ENCODE measurements at regions not wholly inside any gene's neighbourhood (a gene's known extent, or its start where the extent isn't known, plus 50 kb on each side); places are given as distances from the start of the nearest gene placed in this dataset.

DNA sequence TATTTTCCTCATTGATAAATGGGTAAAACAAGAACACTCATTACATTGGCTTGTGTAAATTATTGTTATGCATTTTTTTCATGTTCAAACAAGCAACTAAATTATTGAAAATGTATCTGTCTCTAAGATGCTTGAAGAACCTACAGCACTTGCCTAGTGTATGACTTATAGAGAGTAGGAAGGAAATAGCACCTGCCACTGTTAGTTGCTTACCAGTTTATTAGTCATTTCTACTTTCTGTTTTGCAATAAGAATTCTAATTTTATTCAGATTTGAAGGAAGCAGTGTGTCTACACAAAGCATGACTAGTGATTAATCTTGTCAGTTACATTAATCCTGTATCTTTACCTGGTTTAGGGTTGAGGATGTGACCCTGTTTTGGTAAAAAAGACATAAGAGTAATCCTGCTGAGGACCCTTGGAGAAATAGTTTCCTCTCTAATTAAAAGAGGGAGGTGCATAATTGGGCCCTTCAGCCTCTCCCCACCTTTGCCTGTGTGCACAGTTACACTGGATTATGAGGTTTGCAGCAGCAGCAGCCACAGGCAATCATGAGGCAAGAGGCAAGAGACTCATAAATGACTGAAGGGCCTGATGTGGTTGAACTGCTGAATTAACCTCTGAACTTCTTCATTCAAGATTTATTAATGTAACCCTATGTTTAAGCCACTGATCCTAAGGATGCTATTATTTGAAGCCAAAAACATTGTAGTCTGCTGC is 1202.1 kb downstream of the ADGRL3 start:
- DNase-seq (ENCODE audit: extremely low read depth in 1 of 2, low read depth in 1 of 2): no peak

DNA sequence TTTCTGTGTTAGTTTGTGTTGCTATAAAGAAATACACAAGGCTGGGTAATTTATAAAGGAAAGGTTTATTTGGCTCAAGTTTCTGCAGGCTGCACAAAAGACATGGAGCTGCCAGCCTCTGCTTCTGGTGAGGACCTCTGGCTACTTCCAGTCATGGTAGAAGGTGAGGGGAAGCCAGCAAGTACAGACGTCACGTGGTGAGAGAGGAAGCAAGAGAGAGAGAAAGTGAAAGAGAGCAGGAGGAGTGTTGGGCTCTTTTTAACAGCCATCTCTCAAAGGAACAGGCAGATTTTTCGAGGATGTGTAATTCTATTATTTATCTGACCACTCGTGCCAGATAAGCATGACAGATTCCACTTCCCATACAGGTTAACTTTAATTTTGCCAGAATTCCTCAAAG is 1199.1 kb downstream of the ADGRL3 start:
- no peak for DNase-seq (ENCODE audit: extremely low read depth in 1 of 2, low read depth in 1 of 2)

DNA sequence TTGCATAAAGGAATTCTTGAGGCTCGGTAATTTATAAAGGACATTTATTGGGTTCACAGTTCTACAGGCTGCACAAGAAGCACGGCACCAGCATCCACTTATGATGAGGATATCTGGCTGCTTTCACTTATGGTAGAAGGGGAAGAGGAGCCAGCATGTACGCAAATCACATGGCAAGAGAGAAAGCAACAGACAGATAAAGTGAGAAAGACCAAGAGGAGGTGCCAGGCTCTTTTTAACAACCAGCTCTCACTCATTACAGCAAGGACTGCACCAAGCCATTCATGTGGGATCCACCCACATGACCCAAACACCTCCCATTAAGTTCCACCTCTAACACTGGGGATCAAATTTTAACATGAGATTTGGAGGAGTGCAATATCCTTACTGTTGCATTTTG is 1198.2 kb downstream of the ADGRL3 start:
- DNase-seq (ENCODE audit: extremely low read depth in 1 of 2, low read depth in 1 of 2): no peak

DNA sequence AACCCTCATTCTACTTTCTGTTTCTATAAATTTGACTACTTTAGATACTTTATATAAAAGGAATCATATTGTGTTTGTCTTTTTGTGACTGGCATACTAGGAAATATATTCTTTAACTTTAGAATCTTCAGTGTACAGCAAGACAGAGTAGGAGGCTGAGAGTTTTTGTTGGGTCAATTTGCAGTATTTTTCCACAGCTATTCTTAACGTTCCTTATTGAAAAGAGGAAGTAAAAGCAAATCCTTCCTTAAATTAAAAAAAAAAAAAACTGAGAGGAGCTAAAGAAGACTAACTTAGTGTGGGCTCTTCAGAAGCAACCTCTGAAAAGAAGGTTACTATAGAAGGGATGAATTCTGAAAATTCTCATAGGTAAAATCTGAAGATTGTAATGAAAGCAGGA is 1194.6 kb downstream of the ADGRL3 start:
- DNase-seq (ENCODE audit: extremely low read depth in 1 of 2, low read depth in 1 of 2): no peak

GRCh38 chr4:62387808-62388207 is 1187.7 kb downstream of the ADGRL3 start:
- DNase-seq (ENCODE audit: extremely low read depth in 1 of 2, low read depth in 1 of 2): no peak

- no peak for DNase-seq (ENCODE audit: extremely low read depth in 1 of 2, low read depth in 1 of 2)
Observed at GRCh38 chr4:62377700-62378099, 1177.6 kb downstream of the ADGRL3 start.

GRCh38 chr4:62377245-62377644 is 1177.1 kb downstream of the ADGRL3 start:
- DNase-seq (ENCODE audit: extremely low read depth in 1 of 2, low read depth in 1 of 2): no peak

GRCh38 chr4:62366939-62367338 is 1166.8 kb downstream of the ADGRL3 start:
- DNase-seq (ENCODE audit: extremely low read depth in 1 of 2, low read depth in 1 of 2): no peak

DNA sequence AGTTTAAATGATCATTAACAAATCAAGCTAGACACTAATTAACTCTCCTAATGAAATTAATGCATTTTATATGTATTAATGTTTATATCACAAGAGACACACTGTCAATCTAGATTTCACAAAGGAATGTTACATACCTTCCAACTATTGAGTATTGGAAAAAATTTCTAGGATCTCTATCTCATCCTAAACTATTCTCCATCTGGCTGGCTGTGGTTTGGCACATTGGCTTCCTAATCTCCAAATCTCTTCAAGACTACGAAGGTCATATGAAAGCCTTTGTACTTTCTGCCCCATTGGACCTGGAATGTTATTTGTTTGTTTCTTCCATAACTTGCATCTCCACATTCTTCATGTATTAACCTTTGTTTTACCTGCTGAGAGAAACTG is 1160.0 kb downstream of the ADGRL3 start:
- no peak for DNase-seq (ENCODE audit: extremely low read depth in 1 of 2, low read depth in 1 of 2)

DNA sequence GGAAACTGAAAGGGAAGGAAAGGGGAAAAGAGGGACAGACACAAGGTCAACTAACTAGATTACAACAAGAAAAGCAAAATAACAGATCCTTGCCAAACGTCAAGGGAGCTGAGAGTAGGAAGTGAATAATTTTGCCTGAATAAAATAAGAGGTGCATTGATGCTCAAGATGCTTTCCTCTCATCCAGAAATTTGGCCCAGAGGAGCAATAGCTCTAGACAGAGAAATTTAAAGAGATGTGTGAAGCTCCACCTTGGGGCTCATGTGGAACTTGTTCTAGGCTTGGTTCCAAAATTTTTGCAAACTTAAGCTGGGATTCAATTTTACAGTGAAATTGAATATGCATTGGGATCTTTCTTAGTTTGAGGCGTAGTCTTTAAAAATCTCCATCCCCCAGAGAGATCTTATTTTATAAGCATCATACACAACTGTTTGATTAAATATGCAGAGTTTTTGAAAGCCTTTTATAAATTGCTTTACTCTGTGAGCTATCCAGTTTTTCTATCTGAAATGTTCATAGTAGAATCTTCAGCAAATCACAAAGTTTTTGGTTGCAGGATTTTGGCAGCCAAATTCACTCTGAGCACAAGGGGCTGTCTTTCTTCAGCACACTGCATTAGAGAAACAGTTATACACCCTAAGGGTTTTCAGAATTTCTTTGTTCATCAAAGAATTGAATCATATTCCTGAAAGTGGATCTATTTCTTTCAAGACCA is 1159.5 kb downstream of the ADGRL3 start:
- no peak for DNase-seq (ENCODE audit: extremely low read depth in 1 of 2, low read depth in 1 of 2)

- DNase-seq (ENCODE audit: extremely low read depth in 1 of 2, low read depth in 1 of 2): no peak
Observed at GRCh38 chr4:62344915-62345314, 1144.8 kb downstream of the ADGRL3 start.

DNA sequence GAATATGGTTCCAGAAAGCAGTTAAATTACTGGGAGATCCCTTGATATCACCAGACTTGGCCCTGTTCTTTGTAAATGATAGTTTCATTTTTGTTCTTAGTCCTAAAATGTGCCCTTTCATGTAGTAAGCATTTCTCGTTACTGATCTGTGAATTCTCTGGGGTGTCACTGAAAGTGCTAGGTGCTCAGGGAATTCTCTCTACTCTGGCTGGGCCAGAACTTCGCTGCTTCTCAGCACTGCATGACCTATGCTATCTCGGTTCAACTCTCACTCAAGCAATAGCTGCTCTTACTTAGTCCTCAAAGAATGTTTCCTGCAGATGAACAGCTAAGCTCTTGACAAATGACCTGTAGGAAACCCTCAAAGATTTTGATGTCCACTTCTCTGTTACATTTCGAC is 1144.3 kb downstream of the ADGRL3 start:
- DNase-seq (ENCODE audit: extremely low read depth in 1 of 2, low read depth in 1 of 2): no peak

- DNase-seq (ENCODE audit: extremely low read depth in 1 of 2, low read depth in 1 of 2): no peak
Observed at GRCh38 chr4:62342346-62342745, 1142.2 kb downstream of the ADGRL3 start.

DNA sequence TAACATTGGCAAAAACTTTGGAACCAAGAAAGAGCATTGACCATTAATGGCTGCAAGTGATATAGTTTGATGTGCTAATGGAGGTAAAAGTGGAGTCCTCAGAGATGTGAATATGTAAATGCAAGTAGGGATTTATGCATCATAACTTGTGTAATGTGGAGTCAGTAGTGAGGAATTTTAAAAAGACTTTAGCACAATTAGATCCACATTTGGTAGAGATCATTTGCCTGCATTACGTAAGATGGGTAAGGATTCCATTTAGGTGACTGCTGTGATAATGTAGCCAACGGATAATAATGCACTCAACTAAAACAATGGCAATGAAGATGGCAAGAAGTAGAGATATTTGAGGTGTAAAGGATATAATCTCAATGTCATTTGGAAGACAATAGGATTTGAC is 1128.4 kb downstream of the ADGRL3 start:
- no peak for DNase-seq (ENCODE audit: extremely low read depth in 1 of 2, low read depth in 1 of 2)

DNA sequence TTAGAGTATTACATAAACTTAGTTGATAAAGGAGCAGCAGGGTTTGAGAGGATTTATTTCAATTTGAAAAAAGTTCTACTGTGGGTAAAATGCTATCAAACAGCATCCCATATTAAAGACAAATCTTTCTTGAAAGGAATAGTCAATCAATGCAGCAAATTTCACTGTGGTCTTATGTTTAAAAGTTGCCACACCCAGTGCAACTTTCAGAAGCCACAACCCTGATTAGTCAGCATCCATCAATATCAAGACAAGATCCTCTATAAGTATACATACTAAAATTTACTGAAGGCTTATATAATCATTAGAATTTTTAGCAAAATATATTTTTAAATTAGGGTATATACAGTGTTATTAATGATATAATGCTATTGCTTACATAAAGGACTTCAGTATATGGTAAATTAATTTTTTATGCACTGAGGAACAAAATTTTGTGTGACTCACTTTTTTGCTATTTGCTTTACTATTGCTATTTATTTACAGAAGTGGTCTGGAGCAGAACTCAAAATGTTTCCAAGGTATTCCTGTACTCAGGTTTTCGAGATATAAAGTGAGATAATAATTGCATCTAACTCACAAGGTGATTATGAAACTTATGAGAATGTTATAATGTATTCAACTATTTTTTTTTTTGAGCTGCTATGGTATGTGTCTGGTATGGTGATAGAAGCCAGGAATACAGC is 1127.6 kb downstream of the ADGRL3 start:
- DNase-seq (ENCODE audit: extremely low read depth in 1 of 2, low read depth in 1 of 2): no peak

- DNase-seq (ENCODE audit: extremely low read depth in 1 of 2, low read depth in 1 of 2): no peak
Observed at GRCh38 chr4:62324215-62324614, 1124.1 kb downstream of the ADGRL3 start.

GRCh38 chr4:62320612-62321011 is 1120.5 kb downstream of the ADGRL3 start:
- no peak for DNase-seq (ENCODE audit: extremely low read depth in 1 of 2, low read depth in 1 of 2)

GRCh38 chr4:62302710-62303109 is 1102.6 kb downstream of the ADGRL3 start:
- DNase-seq (ENCODE audit: extremely low read depth in 1 of 2, low read depth in 1 of 2): no peak

DNA sequence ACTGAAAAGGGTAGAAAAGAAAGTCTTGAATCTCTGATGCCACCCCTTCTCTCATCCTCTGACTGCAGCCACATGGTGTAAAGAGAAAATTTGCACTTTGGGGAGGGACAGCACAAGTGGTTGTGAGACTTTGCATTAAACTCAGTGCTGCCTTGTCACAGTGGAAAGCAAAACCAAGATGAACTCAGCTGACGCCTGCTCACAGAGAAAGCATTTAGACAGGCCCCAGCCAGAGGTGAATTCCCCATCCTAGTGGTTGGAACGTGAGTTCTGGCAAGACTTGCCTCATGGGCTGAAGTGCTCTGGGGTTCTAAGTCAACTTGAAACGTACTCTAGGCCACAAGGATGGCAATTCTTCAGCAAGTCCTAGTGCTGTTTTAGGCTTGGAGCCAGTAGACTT is 1101.4 kb downstream of the ADGRL3 start:
- no peak for DNase-seq (ENCODE audit: extremely low read depth in 1 of 2, low read depth in 1 of 2)

GRCh38 chr4:62293551-62293950 is 1093.4 kb downstream of the ADGRL3 start:
- no peak for DNase-seq (ENCODE audit: extremely low read depth in 1 of 2, low read depth in 1 of 2)

DNA sequence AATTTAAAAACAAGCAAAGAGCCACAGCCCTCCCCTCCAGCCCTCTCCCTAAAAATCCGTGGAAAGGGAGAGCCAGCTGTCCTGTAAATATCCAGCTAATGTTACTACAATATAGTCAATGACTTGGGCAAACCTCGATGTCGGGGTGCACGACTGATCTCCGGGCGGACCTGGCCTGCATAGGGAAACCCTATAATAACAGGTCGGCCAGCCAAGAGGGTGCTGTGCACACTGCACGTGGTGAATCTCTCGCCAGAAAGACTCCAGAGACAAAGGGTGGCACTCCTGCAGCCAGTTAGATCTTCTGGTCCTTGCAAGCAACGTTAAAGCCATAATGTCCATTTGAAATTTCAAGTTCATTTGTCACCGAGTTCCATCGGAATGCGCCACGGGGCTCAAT is 1092.8 kb downstream of the ADGRL3 start:
- DNase-seq (ENCODE audit: extremely low read depth in 1 of 2, low read depth in 1 of 2): no peak

Measured in stimulated activated CD8-positive, alpha-beta memory T cell treated with anti-CD3 and anti-CD28 coated beads, Interleukin-7, amount 100 ng/mL, for 48 hours (primary cell).